HCT116 (cell line): ENCODE measurements at regions not wholly inside any gene's neighbourhood (a gene's known extent, or its start where the extent isn't known, plus 50 kb on each side); places are given as distances from the start of the nearest gene placed in this dataset.

Source experiments
- ATAC-seq: fragments of 200-7000 bp; cut with Tn5 transposase; 2 replicates; pipeline ENCODE4 v1.9.1; 2020; ENCODE audit warnings: mild to moderate bottlenecking, moderate library complexity
- BruUV-seq: library from RNA; stranded (reverse); fragments of 400-500 nt; replicated peaks from 2 replicates; lab custom pipeline; 2021; lab: Mats Ljungman, UMichigan
- CTCF ChIA-PET: fragments of 300-600 bp; sonication (Branson Sonifier 250); formaldehyde crosslinking; loops from one replicate; lab custom pipeline; 2021; ENCODE audit warnings: antibody characterized with exemption; lab: Charles Lee
- POLR2A ChIA-PET: fragments of 300-600, 350-600 bp; sonication (Branson Sonifier 250); formaldehyde crosslinking; loops from one replicate; lab custom pipeline; 2021; ENCODE audit warnings: antibody characterized with exemption; lab: Charles Lee
- RAD21 ChIA-PET, 2 experiments: fragments of 300-600 bp; sonication (Branson Sonifier 250); formaldehyde crosslinking; loops; one replicate each; lab custom pipeline; 2023; ENCODE audit warnings: low total read pairs in 2 of 2; ENCODE audit not compliant: uncharacterized antibody in 2 of 2, unreplicated experiment in 2 of 2, low non-redundant PET in 1 of 2; lab: Charles Lee
- DNase-seq: peaks from one replicate; pipeline ENCODE4 v3.0.0-alpha.2; 2010; ENCODE audit warnings: low read depth, low spot score
- H2AFZ ChIP-seq: fragments of 200-600 bp; shearing (Covaris generic), sonication (generic); 2 replicates; pipeline ENCODE4 v1.6.1; 2017; ENCODE audit warnings: low read depth, mixed run types, mixed read lengths, antibody characterized with exemption, low read length; ENCODE audit not compliant: poor library complexity, severe bottlenecking
- H3K27ac ChIP-seq: 2 replicates; pipeline ENCODE4 v1.5.1; 2012; ENCODE audit warnings: low read depth, low read length
- H3K27me3 ChIP-seq: fragments of 200-600 bp; sonication (generic); 2 replicates; pipeline ENCODE4 v1.6.1; 2016; ENCODE audit warnings: mixed run types, low read length, mixed read lengths; ENCODE audit not compliant: insufficient read depth
- H3K36me3 ChIP-seq, 2 experiments: fragments of 200-500 bp in 1 of 2; fragments of 200-600 bp in 1 of 2; sonication (Bioruptor generic) in 1 of 2; sonication (generic) in 1 of 2; 2 replicates each; pipeline versions ENCODE4 v1.5.1 to v1.6.1; 2014 to 2016; ENCODE audit warnings: low read length in 2 of 2, inconsistent platforms in 1 of 2, mixed read lengths in 1 of 2, mixed run types in 1 of 2; ENCODE audit not compliant: insufficient read depth in 2 of 2, control insufficient read depth in 1 of 2
- H3K4me1 ChIP-seq, 2 experiments: fragments of 200-600 bp in 1 of 2; sonication (generic) in 1 of 2; 2 replicates each; pipeline versions ENCODE4 v1.5.1 to v1.6.1; 2012 to 2017; ENCODE audit warnings: low read length in 2 of 2, inconsistent platforms in 1 of 2, mild to moderate bottlenecking in 1 of 2, mixed read lengths in 1 of 2, mixed run types in 1 of 2, moderate library complexity in 1 of 2; ENCODE audit not compliant: insufficient read depth in 2 of 2, control insufficient read depth in 1 of 2
- H3K4me2 ChIP-seq: fragments of 200-600 bp; sonication (generic); 2 replicates; pipeline ENCODE4 v1.6.1; 2017; ENCODE audit warnings: mixed run types, low read length, mixed read lengths
- H3K4me3 ChIP-seq, 2 experiments: fragments of 200-600 bp in 1 of 2; sonication (generic) in 1 of 2; replicated peaks in 1 of 2; 2 replicates each; pipeline ENCODE4 v1.5.1; 2011 to 2016; ENCODE audit warnings: low read length in 2 of 2, control low read depth in 1 of 2, low read depth in 1 of 2, mild to moderate bottlenecking in 1 of 2, mixed read lengths in 1 of 2, mixed run types in 1 of 2
- H3K79me2 ChIP-seq: fragments of 200-600 bp; sonication (generic); 2 replicates; pipeline ENCODE4 v1.6.1; 2017; ENCODE audit warnings: mild to moderate bottlenecking, mixed run types, low read length, moderate library complexity, mixed read lengths; ENCODE audit not compliant: insufficient read depth
- H3K9ac ChIP-seq: fragments of 200-600 bp; sonication (generic); 2 replicates; pipeline ENCODE4 v1.6.1; 2016; ENCODE audit warnings: low read length, mixed read lengths
- H3K9me2 ChIP-seq: fragments of 200-600 bp; sonication (generic), shearing (Covaris generic); 2 replicates; pipeline ENCODE4 v1.6.1; 2017; ENCODE audit warnings: mixed run types, mild to moderate bottlenecking, moderate library complexity; ENCODE audit not compliant: insufficient read depth
- H3K9me3 ChIP-seq, 2 experiments: fragments of 200-500 bp in 1 of 2; fragments of 200-600 bp in 1 of 2; sonication (Bioruptor generic) in 1 of 2; sonication (generic) in 1 of 2; 2 replicates each; pipeline ENCODE4 v1.6.1; 2014 to 2017; ENCODE audit warnings: low read length in 2 of 2, mixed read lengths in 2 of 2, inconsistent platforms in 1 of 2, low read depth in 1 of 2, mild to moderate bottlenecking in 1 of 2, mixed run types in 1 of 2, moderate library complexity in 1 of 2; ENCODE audit not compliant: control insufficient read depth in 1 of 2, insufficient read depth in 1 of 2
- H4K20me1 ChIP-seq: fragments of 200-600 bp; sonication (generic), shearing (Covaris generic); 2 replicates; pipeline ENCODE4 v1.6.1; 2017; ENCODE audit warnings: mixed run types, mild to moderate bottlenecking, moderate library complexity; ENCODE audit not compliant: insufficient read depth
- CEBPB ChIP-seq: IDR thresholded peaks from 2 replicates; pipeline ENCODE4 v1.6.1; 2012; ENCODE audit warnings: low read depth
- CTCF ChIP-seq, 3 experiments: fragments of 200-600 bp in 1 of 3; sonication (generic) in 1 of 3; IDR thresholded peaks in 2 of 3; conservative IDR thresholded peaks in 1 of 3; 2 replicates each; pipeline ENCODE4 v1.5.1; 2012 to 2017; ENCODE audit warnings: low read depth in 2 of 3, low read length in 2 of 3, antibody characterized with exemption in 1 of 3, borderline replicate concordance in 1 of 3, control low read depth in 1 of 3, mild to moderate bottlenecking in 1 of 3, mixed read lengths in 1 of 3, mixed run types in 1 of 3, moderate library complexity in 1 of 3; ENCODE audit not compliant: insufficient read depth in 1 of 3
- FOSL1 ChIP-seq: IDR thresholded peaks from 2 replicates; pipeline ENCODE4 v1.6.1; 2012; ENCODE audit warnings: low read depth
- MAX ChIP-seq: IDR thresholded peaks from 2 replicates; pipeline ENCODE4 v1.6.1; 2012
- RAD21 ChIP-seq: IDR thresholded peaks from 2 replicates; pipeline ENCODE4 v1.6.1; 2012; ENCODE audit warnings: low read depth, mild to moderate bottlenecking
- REST ChIP-seq: IDR thresholded peaks from 2 replicates; pipeline ENCODE4 v1.6.1; 2012; ENCODE audit warnings: low read depth
- SRF ChIP-seq: IDR thresholded peaks from 2 replicates; pipeline ENCODE4 v1.6.1; 2012; ENCODE audit warnings: low read depth
- intact Hi-C: fragments of 100-400 bp; cut with micrococcal nuclease; formaldehyde crosslinking; loops from 2 replicates; pipeline ENCODE4 v1.10.0; 2022

- Histone ChIP-seq H3K9me2 (no peaks in the 10 kb centered on the region), H3K4me2 (no peak overlapping the region), H3K27me3 (no peaks in the 10 kb centered on the region), H3K4me3 (no peak overlapping the region), H3K36me3 (no peaks in the 10 kb centered on the region), H3K27ac (no peak overlapping the region), H3K9me3 (no peaks in the 10 kb centered on the region), H3K4me1 (no peaks in the 10 kb centered on the region), H4K20me1 (no peaks in the 10 kb centered on the region), H3K9ac (no peak overlapping the region), H3K79me2 (no peaks in the 10 kb centered on the region), H2AFZ (no peak overlapping the region)
- TF ChIP-seq MAX (no peak), CTCF (IDR thresholded peaks at IDR 0.05 in 2 of 3, conservative IDR thresholded peaks at IDR 0.05 in 1 of 3; ENCODE audit: borderline replicate concordance in 1 of 3, insufficient read depth in 1 of 3, low read depth in 2 of 3, low read length in 2 of 3) (no peak), SRF (no peak), CEBPB (no peak), RAD21 (no peak), FOSL1 (no peak), REST (no peak)
- ChIA-PET POLR2A (no interaction called here), RAD21 (no interaction called here), CTCF (no interaction called here)
- intact Hi-C loops = no loop called here
- no peak for ATAC-seq
- no TSS peak for BruUV-seq
- DNase-seq = no peak
Observed at GRCh38 chr2:58700591-58700990, 459.5 kb upstream of the FANCL start.
